Fibroblast of villous mesenchyme (primary cell): ENCODE measurements at regions not wholly inside any gene's neighbourhood (a gene's known extent, or its start where the extent isn't known, plus 50 kb on each side); places are given as distances from the start of the nearest gene placed in this dataset.
"Not testable (repeated sequence)": the region's sequence is repeated elsewhere in the genome, so short reads cannot be mapped to it uniquely, and the experiment has no call there.

Experiments
- DNase-seq: peaks from one replicate; pipeline ENCODE4 v3.0.0-alpha.2; 2010; ENCODE audit warnings: low read depth
- H3K4me3 ChIP-seq: 2 replicates; pipeline ENCODE4 v1.5.1; 2011; ENCODE audit warnings: low read depth, mild to moderate bottlenecking, low read length
- TF ChIP-seq, protein P1 (sequence below): IDR thresholded peaks from 2 replicates; pipeline ENCODE4 v1.5.1; 2012; ENCODE audit warnings: low read depth, mild to moderate bottlenecking, low read length; ENCODE audit not compliant: insufficient read depth

DNA sequence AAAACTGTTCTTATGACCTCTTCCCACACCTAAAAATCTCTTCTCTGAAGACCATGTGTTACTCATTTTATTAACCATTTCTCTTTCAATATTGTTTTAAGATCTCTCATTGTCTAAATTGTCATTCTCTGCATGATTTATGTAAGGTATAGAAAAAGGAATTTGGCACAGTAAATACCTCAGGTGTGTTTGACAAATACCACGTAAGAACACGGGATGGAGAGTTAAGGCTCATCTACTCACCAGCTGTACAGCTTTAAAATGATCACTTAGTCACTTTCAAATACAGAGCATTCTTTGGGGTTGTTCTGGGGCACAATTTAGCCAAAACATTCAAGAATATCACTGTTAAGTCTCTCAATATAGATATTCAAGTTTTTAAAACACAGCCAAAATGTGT, 627.1 kb downstream of the MCTP2 start:
- TF ChIP-seq, protein P1, sequence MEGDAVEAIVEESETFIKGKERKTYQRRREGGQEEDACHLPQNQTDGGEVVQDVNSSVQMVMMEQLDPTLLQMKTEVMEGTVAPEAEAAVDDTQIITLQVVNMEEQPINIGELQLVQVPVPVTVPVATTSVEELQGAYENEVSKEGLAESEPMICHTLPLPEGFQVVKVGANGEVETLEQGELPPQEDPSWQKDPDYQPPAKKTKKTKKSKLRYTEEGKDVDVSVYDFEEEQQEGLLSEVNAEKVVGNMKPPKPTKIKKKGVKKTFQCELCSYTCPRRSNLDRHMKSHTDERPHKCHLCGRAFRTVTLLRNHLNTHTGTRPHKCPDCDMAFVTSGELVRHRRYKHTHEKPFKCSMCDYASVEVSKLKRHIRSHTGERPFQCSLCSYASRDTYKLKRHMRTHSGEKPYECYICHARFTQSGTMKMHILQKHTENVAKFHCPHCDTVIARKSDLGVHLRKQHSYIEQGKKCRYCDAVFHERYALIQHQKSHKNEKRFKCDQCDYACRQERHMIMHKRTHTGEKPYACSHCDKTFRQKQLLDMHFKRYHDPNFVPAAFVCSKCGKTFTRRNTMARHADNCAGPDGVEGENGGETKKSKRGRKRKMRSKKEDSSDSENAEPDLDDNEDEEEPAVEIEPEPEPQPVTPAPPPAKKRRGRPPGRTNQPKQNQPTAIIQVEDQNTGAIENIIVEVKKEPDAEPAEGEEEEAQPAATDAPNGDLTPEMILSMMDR, result no peak
- no peak overlapping the region for H3K4me3 ChIP-seq
- DNase-seq, result no peak

DNA sequence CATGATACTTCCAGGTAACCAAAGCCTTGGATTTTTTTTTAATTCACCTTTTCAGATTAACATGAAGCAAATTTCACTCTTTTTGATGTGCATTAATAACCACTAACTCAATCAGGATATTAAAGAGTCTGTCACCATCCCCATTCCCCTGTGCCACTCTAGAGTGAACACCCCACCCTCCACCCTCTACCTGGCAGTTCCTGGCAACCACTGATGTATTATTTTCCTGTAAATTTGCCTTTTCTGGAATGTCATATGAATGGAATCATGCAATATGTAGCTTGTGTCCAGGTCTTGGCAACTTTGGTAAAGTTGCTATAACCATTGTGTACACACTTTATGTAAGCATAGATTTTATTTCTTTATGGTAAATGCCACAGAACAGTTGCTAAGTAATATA, 627.6 kb downstream of the MCTP2 start:
- TF ChIP-seq, protein P1, result no peak
- DNase-seq, result no peak
- no peak overlapping the region for H3K4me3 ChIP-seq

DNA sequence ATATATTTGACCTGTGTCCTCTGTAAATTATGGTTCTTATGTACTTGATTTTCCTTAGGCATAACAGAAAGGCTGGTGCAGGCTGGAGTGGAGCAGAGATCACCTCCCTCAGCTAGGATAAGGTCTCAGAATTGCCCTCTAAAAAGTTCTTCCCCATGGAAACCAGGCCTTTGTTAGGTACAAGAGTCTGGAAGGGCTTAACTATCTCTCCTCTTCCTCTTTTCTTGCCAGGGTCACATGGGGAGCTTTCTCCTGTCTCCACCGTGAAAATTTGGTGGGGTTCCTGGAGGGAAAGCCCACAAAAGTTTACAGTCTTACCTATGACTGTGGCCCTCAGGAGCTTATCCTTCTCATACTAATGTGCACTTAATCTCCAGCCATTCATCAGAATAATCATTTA, 633.2 kb downstream of the MCTP2 start:
- TF ChIP-seq, protein P1, result no peak
- no peak overlapping the region for H3K4me3 ChIP-seq
- no peak for DNase-seq

DNA sequence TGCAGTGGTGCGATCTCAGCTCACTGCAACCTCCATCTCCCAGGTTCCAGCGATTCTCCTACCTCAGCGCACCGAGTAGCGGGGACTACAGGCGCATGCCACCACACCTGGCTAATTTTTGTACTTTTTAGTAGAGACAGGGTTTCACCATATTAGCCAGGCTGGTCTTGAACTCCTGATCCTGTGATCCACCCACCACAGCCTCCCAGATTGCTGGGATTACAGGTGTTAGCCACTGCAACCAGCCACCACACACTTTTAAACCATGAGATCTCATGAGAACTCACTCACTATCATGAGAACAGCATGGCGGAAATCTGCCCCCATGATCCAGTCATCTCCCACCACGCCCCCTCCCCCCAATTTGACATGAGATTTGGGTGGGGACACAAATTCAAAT, 636.9 kb downstream of the MCTP2 start:
- not testable (repeated sequence) for H3K4me3 ChIP-seq

DNA sequence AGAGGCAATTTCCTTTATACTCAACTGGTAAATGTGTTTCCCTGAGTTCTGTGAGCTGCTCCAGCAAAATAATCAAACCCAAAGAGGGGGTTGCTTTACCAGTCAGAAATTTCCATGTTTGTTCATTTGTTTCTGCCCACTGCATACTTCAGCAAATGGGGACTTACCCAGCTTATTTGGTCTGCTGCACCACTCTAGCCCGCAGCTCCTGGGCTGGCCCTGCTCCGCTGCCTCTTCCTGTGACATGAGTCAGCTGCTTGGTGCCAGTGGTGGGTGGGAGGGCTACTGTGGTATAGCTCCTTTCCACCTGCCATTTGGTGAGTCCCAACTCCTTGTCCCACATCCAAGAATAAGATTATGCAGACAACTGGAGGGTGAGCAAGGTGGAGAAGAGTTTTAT, 644.2 kb downstream of the MCTP2 start:
- no peak overlapping the region for H3K4me3 ChIP-seq
- DNase-seq, result no peak
- TF ChIP-seq, protein P1, result no peak

More for the DNA sequence above, 636.9 kb downstream of the MCTP2 start:
- DNase-seq, result not testable (repeated sequence)

DNA sequence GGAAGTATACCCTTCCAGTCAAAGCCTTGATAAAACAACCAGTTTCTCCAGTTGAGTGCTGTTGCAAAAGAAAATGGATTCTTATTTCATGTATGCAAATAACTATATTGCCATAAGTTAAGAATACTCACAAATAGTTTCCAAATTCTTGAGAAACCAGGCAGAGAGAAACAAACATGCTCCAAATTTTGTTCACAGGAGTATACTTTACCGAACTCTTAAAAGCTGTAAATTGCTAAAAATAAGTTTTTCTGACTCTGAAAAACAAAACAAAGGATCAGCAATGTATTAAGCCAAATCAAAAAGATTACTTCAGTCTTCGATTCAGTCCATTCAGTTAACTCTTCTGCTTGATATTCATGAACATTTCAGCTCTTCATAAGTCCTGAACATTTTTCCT, 646.5 kb downstream of the MCTP2 start:
- DNase-seq, result no peak
- TF ChIP-seq, protein P1, result no peak
- H3K4me3 ChIP-seq, result no peak overlapping the region

DNA sequence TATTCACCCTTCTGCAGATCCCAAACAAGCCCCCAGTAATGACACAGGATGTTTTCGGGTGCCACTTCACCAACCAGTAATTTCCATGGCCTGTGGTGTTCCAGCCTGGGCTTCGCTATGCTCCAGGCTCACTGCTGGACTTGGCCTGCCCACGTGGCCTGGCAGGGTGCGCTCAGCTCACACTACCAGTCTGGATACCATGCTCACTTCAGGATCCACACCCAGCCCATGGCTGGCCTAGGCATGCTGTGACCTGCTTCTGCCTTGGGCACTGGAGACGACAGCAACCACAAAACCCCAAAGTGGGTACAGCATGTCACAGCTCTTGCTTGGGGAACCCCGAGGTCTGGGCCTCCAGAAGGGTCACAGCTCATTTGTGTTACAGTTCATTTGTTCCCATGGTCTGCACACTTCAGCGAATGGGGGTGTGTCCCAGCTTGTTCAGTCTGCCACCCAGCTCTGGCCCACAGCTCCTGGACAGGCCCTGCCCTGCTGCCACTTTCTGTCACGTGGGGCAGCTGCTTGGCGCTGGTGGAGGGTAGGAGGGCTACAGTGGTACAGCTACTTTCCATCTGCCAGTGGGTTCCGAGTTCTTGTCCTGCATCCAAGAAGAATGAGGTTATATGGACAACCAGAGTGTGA, 650.8 kb downstream of the MCTP2 start:
- no peak overlapping the region for H3K4me3 ChIP-seq
- TF ChIP-seq, protein P1, result no peak
- DNase-seq, result no peak
